B cell (primary cell): ENCODE measurements at regions not wholly inside any gene's neighbourhood (a gene's known extent, or its start where the extent isn't known, plus 50 kb on each side); places are given as distances from the start of the nearest gene placed in this dataset.
"Not testable (repeated sequence)": the region's sequence is repeated elsewhere in the genome, so short reads cannot be mapped to it uniquely, and the experiment has no call there.

Experiments used
- ATAC-seq: fragments of 200-7000 bp; cut with Tn5 transposase; one replicate; pipeline ENCODE4 v1.10.0; 2021; ENCODE audit warnings: low read depth, mild to moderate bottlenecking, moderate number of reproducible peaks, moderate library complexity
- CTCF ChIA-PET: fragments of 350-600 bp; sonication (Branson Sonifier 250); formaldehyde crosslinking; loops from one replicate; lab custom pipeline; 2021; ENCODE audit warnings: antibody characterized with exemption, inconsistent platforms; lab: Charles Lee
- POLR2A ChIA-PET: fragments of 350-600 bp; sonication (Branson Sonifier 250); formaldehyde crosslinking; loops from one replicate; lab custom pipeline; 2021; ENCODE audit warnings: antibody characterized with exemption; lab: Charles Lee
- DNase-seq: peaks from one replicate; pipeline ENCODE4 v3.0.0; 2013
- H2AFZ ChIP-seq: 2 replicates; pipeline ENCODE4 v1.6.1; 2012; ENCODE audit warnings: mild to moderate bottlenecking, low read depth, low read length; ENCODE audit not compliant: insufficient read depth, poor library complexity, severe bottlenecking
- H3K27ac ChIP-seq, 2 donors: 1 replicate in 1 of 2; 2 replicates in 1 of 2; pipeline ENCODE4 v1.5.1; 2012 to 2013; ENCODE audit warnings: low read length in 2 of 2, mild to moderate bottlenecking in 2 of 2, moderate library complexity in 1 of 2
- H3K27me3 ChIP-seq, 4 experiments: fragments of 200-600 bp in 1 of 4; sonication (generic) in 1 of 4; replicated peaks in 1 of 4; 1 replicate in 2 of 4; 2 replicates in 2 of 4; pipeline versions ENCODE4 v1.6.1 to v1.7.0; 2013 to 2016; ENCODE audit warnings: low read length in 3 of 4, mild to moderate bottlenecking in 2 of 4, mixed read lengths in 1 of 4, moderate library complexity in 1 of 4; ENCODE audit not compliant: insufficient read depth in 4 of 4, control insufficient read depth in 3 of 4; ENCODE audit errors: control extremely low read depth in 1 of 4
- H3K36me3 ChIP-seq, 2 experiments: replicated peaks in 1 of 2; 1 replicate in 1 of 2; 2 replicates in 1 of 2; pipeline versions ENCODE4 v1.6.1 to v1.7.1; 2013; ENCODE audit warnings: low read length in 1 of 2; ENCODE audit not compliant: insufficient read depth in 2 of 2, control insufficient read depth in 1 of 2; ENCODE audit errors: control extremely low read depth in 1 of 2, extremely low read depth in 1 of 2
- H3K4me1 ChIP-seq, 2 donors: fragments of 200-600 bp in 1 of 2; sonication (generic) in 1 of 2; 1 replicate in 1 of 2; 2 replicates in 1 of 2; pipeline versions ENCODE4 v1.5.1 to v1.6.1; 2013 to 2017; ENCODE audit warnings: low read length in 2 of 2; ENCODE audit not compliant: control insufficient read depth in 2 of 2, insufficient read depth in 2 of 2
- H3K4me2 ChIP-seq: replicated peaks from 2 replicates; pipeline ENCODE3; 2012; ENCODE audit warnings: mild to moderate bottlenecking, low read depth, low read length; ENCODE audit not compliant: poor library complexity, severe bottlenecking
- H3K4me3 ChIP-seq, 5 experiments: fragments of 200-600 bp in 1 of 5; sonication (generic) in 1 of 5; 1 replicate in 3 of 5; 2 replicates in 2 of 5; pipeline versions ENCODE4 v1.5.1 to v1.7.0; 2011 to 2016; ENCODE audit warnings: low read length in 4 of 5, mild to moderate bottlenecking in 4 of 5, low read depth in 2 of 5, control low read depth in 1 of 5, moderate library complexity in 1 of 5; ENCODE audit not compliant: insufficient read depth in 1 of 5; ENCODE audit errors: control extremely low read depth in 1 of 5, extremely low read depth in 1 of 5
- H3K79me2 ChIP-seq: fragments of 200-600 bp; sonication (generic); one replicate; pipeline ENCODE4 v1.6.0; 2016; ENCODE audit warnings: low read length; ENCODE audit not compliant: control insufficient read depth, insufficient read depth
- H3K9ac ChIP-seq: fragments of 200-600 bp; sonication (generic); 2 replicates; pipeline ENCODE4 v1.6.1; 2017; ENCODE audit warnings: mild to moderate bottlenecking, low read length, moderate library complexity
- H3K9me3 ChIP-seq, 3 donors: one replicate each; pipeline versions ENCODE4 v1.6.1 to v1.7.1; 2013; ENCODE audit warnings: low read length in 2 of 3; ENCODE audit not compliant: control insufficient read depth in 2 of 3, insufficient read depth in 1 of 3; ENCODE audit errors: control extremely low read depth in 1 of 3
- H4K20me1 ChIP-seq: 2 replicates; pipeline ENCODE4 v1.6.0; 2012; ENCODE audit warnings: mild to moderate bottlenecking, low read length; ENCODE audit not compliant: insufficient read depth, control insufficient read depth, poor library complexity, severe bottlenecking
- H3K27ac Mint-ChIP-seq: one replicate; pipeline ENCODE4 v1.8.0; 2021; ENCODE audit warnings: mixed read lengths
- H3K27me3 Mint-ChIP-seq: one replicate; pipeline ENCODE4 v1.8.0; 2021; ENCODE audit warnings: mixed read lengths
- H3K4me1 Mint-ChIP-seq: one replicate; pipeline ENCODE4 v1.8.0; 2021; ENCODE audit warnings: mixed read lengths
- H3K4me3 Mint-ChIP-seq: one replicate; pipeline ENCODE4 v1.8.0; 2021; ENCODE audit warnings: mixed read lengths
- H3K9me3 Mint-ChIP-seq: one replicate; pipeline ENCODE4 v1.8.0; 2022; ENCODE audit warnings: mixed read lengths; ENCODE audit not compliant: insufficient read depth
- WGBS: methylation state at CpG from one replicate; pipeline ENCODE4 v1.1.5; 2013; ENCODE audit warnings: missing lambda C conversion rate; ENCODE audit not compliant: insufficient coverage; 5-methylcytosine and 5-hydroxymethylcytosine counted together
- intact Hi-C: fragments of 100-400 bp; cut with micrococcal nuclease; formaldehyde crosslinking; loops from one replicate; pipeline ENCODE4 v1.10.0; 2022

GRCh38 chr20:25932806-25933205, 236.2 kb upstream of the ZNF337 start:
- DNase-seq, H3K4me2 ChIP-seq, H3K27ac Mint-ChIP-seq, H4K20me1 ChIP-seq, H3K4me1 Mint-ChIP-seq, H2AFZ ChIP-seq, CTCF ChIA-PET, ATAC-seq, H3K36me3 ChIP-seq, H3K4me3 ChIP-seq, H3K79me2 ChIP-seq, intact Hi-C loops, H3K9me3 Mint-ChIP-seq, H3K4me1 ChIP-seq, H3K9ac ChIP-seq, H3K27ac ChIP-seq, POLR2A ChIA-PET, H3K4me3 Mint-ChIP-seq, H3K27me3 ChIP-seq, H3K9me3 ChIP-seq: not testable (repeated sequence)
- H3K27me3 Mint-ChIP-seq = peaks cover 12% of the 10 kb centered on the region
- 49% methylated on average over 3 of the region's 5 CpGs for WGBS

GRCh38 chr20:25932170-25932569, 235.5 kb upstream of the ZNF337 start:
- H3K36me3 ChIP-seq, H3K9me3 Mint-ChIP-seq, POLR2A ChIA-PET, H3K4me1 ChIP-seq, CTCF ChIA-PET, H3K4me3 ChIP-seq, H2AFZ ChIP-seq, H3K79me2 ChIP-seq, intact Hi-C loops, H3K27ac ChIP-seq, H3K9ac ChIP-seq, H3K4me1 Mint-ChIP-seq, H4K20me1 ChIP-seq, H3K27me3 ChIP-seq, ATAC-seq, H3K4me2 ChIP-seq, H3K27ac Mint-ChIP-seq, H3K4me3 Mint-ChIP-seq, DNase-seq, H3K9me3 ChIP-seq: not testable (repeated sequence)
- H3K27me3 Mint-ChIP-seq = peaks cover 12% of the 10 kb centered on the region
- no CpG with 5 or more reads among the region's 2 CpGs for WGBS

GRCh38 chr20:25902321-25902720, 205.7 kb upstream of the ZNF337 start:
- H3K27ac ChIP-seq, intact Hi-C loops, H3K4me2 ChIP-seq, H3K27ac Mint-ChIP-seq, H3K4me1 ChIP-seq, H2AFZ ChIP-seq, H3K9me3 Mint-ChIP-seq, H3K9ac ChIP-seq, H4K20me1 ChIP-seq, DNase-seq, H3K9me3 ChIP-seq, H3K27me3 ChIP-seq, H3K4me3 Mint-ChIP-seq, H3K27me3 Mint-ChIP-seq, H3K79me2 ChIP-seq, CTCF ChIA-PET, H3K36me3 ChIP-seq, H3K4me3 ChIP-seq, H3K4me1 Mint-ChIP-seq, ATAC-seq, POLR2A ChIA-PET: not testable (repeated sequence)

- H3K9me3 ChIP-seq, H3K4me2 ChIP-seq, H3K9me3 Mint-ChIP-seq, H3K27me3 ChIP-seq, H3K4me3 ChIP-seq, H3K4me1 Mint-ChIP-seq, H4K20me1 ChIP-seq, intact Hi-C loops, H2AFZ ChIP-seq, H3K27me3 Mint-ChIP-seq, H3K79me2 ChIP-seq, H3K36me3 ChIP-seq, H3K27ac Mint-ChIP-seq, H3K27ac ChIP-seq, DNase-seq, ATAC-seq, H3K4me3 Mint-ChIP-seq, H3K9ac ChIP-seq, POLR2A ChIA-PET, H3K4me1 ChIP-seq, CTCF ChIA-PET: not testable (repeated sequence)
- WGBS = 85% methylated on average over 5 of the region's 5 CpGs
Observed at GRCh38 chr20:25898663-25899062, 202.0 kb upstream of the ZNF337 start.
